22Rv1 (cell line): ENCODE measurements at regions not wholly inside any gene's neighbourhood (a gene's known extent, or its start where the extent isn't known, plus 50 kb on each side); places are given as distances from the start of the nearest gene placed in this dataset.
"Not testable (repeated sequence)": the region's sequence is repeated elsewhere in the genome, so short reads cannot be mapped to it uniquely, and the experiment has no call there.

ENCODE experiments used
- H3K27ac ChIP-seq: fragments of 450-650 bp; 2 replicates; pipeline ENCODE4 v1.5.1; 2017
- CTCF ChIP-seq: fragments of 450-650 bp; IDR thresholded peaks from 2 replicates; pipeline ENCODE4 v1.5.1; 2017; ENCODE audit warnings: mild to moderate bottlenecking
- ZFX ChIP-seq: fragments of 450-650 bp; IDR thresholded peaks from 2 replicates; pipeline ENCODE4 v1.6.1; 2017; ENCODE audit warnings: antibody characterized with exemption, borderline replicate concordance

- no peak overlapping the region for H3K27ac ChIP-seq
- TF ChIP-seq ZFX (no peak), CTCF (no peak)
Measured at GRCh38 chr6:97508646-97509045, 225.6 kb upstream of the MMS22L start.

- H3K27ac ChIP-seq = not testable (repeated sequence)
Measured at GRCh38 chr6:97513260-97513659, 230.2 kb upstream of the MMS22L start.

GRCh38 chr6:97524811-97525210 lies 241.8 kb upstream of the MMS22L start:
- no peak overlapping the region for H3K27ac ChIP-seq
- TF ChIP-seq CTCF = no peak
- no peak for TF ChIP-seq ZFX

- no peak for TF ChIP-seq CTCF
- no peak for TF ChIP-seq ZFX
- H3K27ac ChIP-seq = no peak overlapping the region
Measured at GRCh38 chr6:97535800-97536199, 252.8 kb upstream of the MMS22L start.

GRCh38 chr6:97548354-97548753 lies 265.3 kb upstream of the MMS22L start:
- H3K27ac ChIP-seq = no peak overlapping the region
- TF ChIP-seq CTCF (no peak), ZFX (no peak)

- H3K27ac ChIP-seq = no peak overlapping the region
- TF ChIP-seq ZFX (no peak), CTCF (no peak)
Measured at GRCh38 chr6:97557355-97557754, 274.3 kb upstream of the MMS22L start.

- TF ChIP-seq ZFX (no peak), CTCF (no peak)
- no peak overlapping the region for H3K27ac ChIP-seq
Measured at GRCh38 chr6:97563529-97563928, 280.5 kb upstream of the MMS22L start.

GRCh38 chr6:97572943-97573342 lies 289.9 kb upstream of the MMS22L start:
- H3K27ac ChIP-seq = no peak overlapping the region
- TF ChIP-seq CTCF (no peak), ZFX (no peak)
